Endothelial cell of umbilical vein (primary cell): ENCODE measurements at regions not wholly inside any gene's neighbourhood (a gene's known extent, or its start where the extent isn't known, plus 50 kb on each side); places are given as distances from the start of the nearest gene placed in this dataset.

Source experiments
- BruUV-seq: library from RNA; stranded (reverse); fragments of 400-500 nt; replicated peaks from 2 replicates; lab custom pipeline; 2021; lab: Mats Ljungman, UMichigan
- CTCF ChIA-PET: fragments of 300-600, 350-600 bp; sonication (Branson Sonifier 250); formaldehyde crosslinking; loops from one replicate; lab custom pipeline; 2021; ENCODE audit warnings: antibody characterized with exemption, inconsistent platforms; lab: Charles Lee
- POLR2A ChIA-PET: fragments of 300-600, 350-600 bp; sonication (Branson Sonifier 250); formaldehyde crosslinking; loops from one replicate; lab custom pipeline; 2021; ENCODE audit warnings: antibody characterized with exemption, inconsistent platforms; lab: Charles Lee
- DNase-seq: peaks from one replicate; pipeline ENCODE4 v3.0.0-alpha.2; 2011; ENCODE audit warnings: low read depth, low spot score
- FAIRE-seq: peaks from 2 replicates; lab custom pipeline; 2011; peaks lifted over from hg19 to GRCh38; lab: Jason Lieb, UNC
- H2AFZ ChIP-seq: 2 replicates; pipeline ENCODE4 v1.6.0; 2012; ENCODE audit warnings: low read depth, low read length, control low read depth, inconsistent platforms
- H3K27ac ChIP-seq: 2 replicates; pipeline ENCODE4 v1.5.1; 2011; ENCODE audit warnings: low read depth, mild to moderate bottlenecking, control low read depth, low read length, moderate library complexity; ENCODE audit not compliant: insufficient read depth
- H3K27me3 ChIP-seq, 2 experiments: 2 replicates each; pipeline versions ENCODE4 v1.6.0 to v1.6.1; 2011; ENCODE audit warnings: low read length in 2 of 2, mixed read lengths in 1 of 2; ENCODE audit not compliant: control insufficient read depth in 2 of 2, insufficient read depth in 2 of 2
- H3K36me3 ChIP-seq, 2 experiments: 2 replicates in 1 of 2; 3 replicates in 1 of 2; pipeline ENCODE4 v1.5.1; 2011; ENCODE audit warnings: low read length in 2 of 2, mild to moderate bottlenecking in 1 of 2, moderate library complexity in 1 of 2; ENCODE audit not compliant: control insufficient read depth in 2 of 2, insufficient read depth in 2 of 2; ENCODE audit errors: extremely low read depth in 1 of 2
- H3K4me1 ChIP-seq: 3 replicates; pipeline ENCODE4 v1.5.1; 2011; ENCODE audit warnings: mild to moderate bottlenecking, low read length; ENCODE audit not compliant: control insufficient read depth, insufficient read depth; ENCODE audit errors: extremely low read depth
- H3K4me2 ChIP-seq: 2 replicates; pipeline ENCODE4 v1.6.1; 2011; ENCODE audit warnings: low read length, control low read depth, mixed read lengths; ENCODE audit not compliant: insufficient read depth
- H3K4me3 ChIP-seq, 3 experiments: fragments of 200-600 bp in 1 of 3; sonication (generic), shearing (Covaris generic) in 1 of 3; replicated peaks in 1 of 3; 2 replicates each; pipeline ENCODE4 v1.5.1; 2011 to 2016; ENCODE audit warnings: control low read depth in 3 of 3, low read length in 3 of 3, mild to moderate bottlenecking in 2 of 3, inconsistent platforms in 1 of 3, low read depth in 1 of 3, moderate library complexity in 1 of 3; ENCODE audit not compliant: insufficient read depth in 1 of 3
- H3K79me2 ChIP-seq: 2 replicates; pipeline ENCODE4 v1.6.0; 2012; ENCODE audit warnings: low read length, inconsistent platforms; ENCODE audit not compliant: control insufficient read depth, insufficient read depth
- H3K9ac ChIP-seq: replicated peaks from 2 replicates; pipeline ENCODE3; 2011; ENCODE audit warnings: low read length, control low read depth; ENCODE audit not compliant: insufficient read depth; ENCODE audit errors: extremely low read depth
- H3K9me1 ChIP-seq: replicated peaks from 3 replicates; pipeline ENCODE4 v1.6.0; 2011; ENCODE audit warnings: mild to moderate bottlenecking, low read length; ENCODE audit not compliant: control insufficient read depth, insufficient read depth; ENCODE audit errors: extremely low read depth
- H3K9me3 ChIP-seq: replicated peaks from 2 replicates; pipeline ENCODE4 v1.5.1; 2012; ENCODE audit warnings: low read length, inconsistent platforms; ENCODE audit not compliant: control insufficient read depth, insufficient read depth
- H4K20me1 ChIP-seq: replicated peaks from 2 replicates; pipeline ENCODE3; 2011; ENCODE audit warnings: mild to moderate bottlenecking, low read length; ENCODE audit not compliant: control insufficient read depth, insufficient read depth; ENCODE audit errors: extremely low read depth
- EZH2 ChIP-seq: IDR thresholded peaks from 2 replicates; pipeline ENCODE4 v1.6.1; 2012; ENCODE audit warnings: borderline replicate concordance, low read depth, mild to moderate bottlenecking, moderate library complexity, low read length, inconsistent platforms; ENCODE audit not compliant: severe bottlenecking
- FOS ChIP-seq: IDR thresholded peaks from 2 replicates; pipeline ENCODE4 v1.6.1; 2011; ENCODE audit warnings: mild to moderate bottlenecking, low read length, moderate library complexity, borderline replicate concordance; ENCODE audit not compliant: insufficient read depth
- GATA2 ChIP-seq: IDR thresholded peaks from 2 replicates; pipeline ENCODE4 v1.7.0; 2011; ENCODE audit warnings: low read depth, mild to moderate bottlenecking, moderate library complexity, mixed read lengths, low read length; ENCODE audit not compliant: insufficient read length, insufficient read depth
- JUN ChIP-seq: IDR thresholded peaks from 2 replicates; pipeline ENCODE4 v1.6.1; 2011; ENCODE audit warnings: borderline replicate concordance, low read depth; ENCODE audit not compliant: insufficient read length, insufficient read depth
- MYC ChIP-seq: IDR thresholded peaks from one replicate; pipeline ENCODE4 v1.6.1; 2011; ENCODE audit warnings: mild to moderate bottlenecking, low read depth, low read length
- POLR2A ChIP-seq: IDR thresholded peaks from 2 replicates; pipeline ENCODE4 v1.6.1; 2012; ENCODE audit warnings: low read depth, mild to moderate bottlenecking, control low read depth, low read length
- POLR2AphosphoS5 ChIP-seq: IDR thresholded peaks from 2 replicates; pipeline ENCODE4 v1.6.1; 2012; ENCODE audit warnings: low read depth, mild to moderate bottlenecking, control low read depth, low read length, moderate library complexity; ENCODE audit not compliant: insufficient read depth
- dilution Hi-C: fragments of 300-500 bp; cut with MboI; formaldehyde crosslinking; loops from one replicate; pipeline ENCODE4 v1.15.0; 2019; ENCODE audit warnings: low sequenced_read_pairs; ENCODE audit not compliant: extremely low pct_ligation_motif_present
- intact Hi-C: fragments of 100-400 bp; cut with micrococcal nuclease; formaldehyde crosslinking; loops from one replicate; pipeline ENCODE4 v1.10.0; 2022
- TF ChIP-seq, protein P1 (sequence below), 2 donors: IDR thresholded peaks; 1 replicate in 1 of 2; 2 replicates in 1 of 2; pipeline ENCODE4 v1.5.1; 2011; ENCODE audit warnings: low read length in 2 of 2, mild to moderate bottlenecking in 2 of 2, moderate library complexity in 2 of 2, control low read depth in 1 of 2, inconsistent platforms in 1 of 2, low read depth in 1 of 2; ENCODE audit not compliant: insufficient read depth in 1 of 2; ENCODE audit errors: extremely low read depth in 1 of 2
- TF ChIP-seq, protein P2 (sequence below): IDR thresholded peaks from 2 replicates; pipeline ENCODE4 v1.6.1; 2011; ENCODE audit not compliant: insufficient read depth, insufficient read length

DNA sequence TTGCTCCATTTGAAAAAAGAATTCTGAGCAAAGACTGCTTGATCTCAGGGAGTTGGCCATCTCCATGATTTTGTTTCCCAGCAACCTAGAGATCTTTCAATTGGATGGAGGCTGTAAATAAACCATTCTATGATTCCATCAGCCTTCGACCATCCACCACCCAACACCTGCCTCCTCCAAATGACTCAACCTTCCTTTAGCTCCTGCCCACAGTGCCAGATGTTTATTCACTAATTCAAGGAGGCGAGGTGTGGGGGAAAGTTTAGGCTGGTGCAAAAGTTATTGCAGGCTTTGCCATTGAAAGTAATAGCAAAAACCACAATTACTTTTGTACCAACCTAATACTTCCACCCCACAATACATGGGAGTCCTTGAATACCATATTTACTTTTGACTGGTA lies 327.5 kb downstream of the CAAP1 start:
- FAIRE-seq, result no peak
- no peak overlapping the region for H3K4me2 ChIP-seq
- no peak overlapping the region for H3K9ac ChIP-seq
- H4K20me1 ChIP-seq, result no peaks in the 10 kb centered on the region
- ChIA-PET POLR2A (no interaction called here), CTCF (no interaction called here)
- H3K36me3 ChIP-seq, result no peaks in the 10 kb centered on the region
- no peak overlapping the region for H2AFZ ChIP-seq
- intact Hi-C loops (no loop called here), dilution Hi-C loops (no loop called here)
- H3K4me1 ChIP-seq, result no peaks in the 10 kb centered on the region
- no peak for TF ChIP-seq POLR2AphosphoS5
- H3K4me3 ChIP-seq, result no peak overlapping the region
- H3K9me3 ChIP-seq, result no peaks in the 10 kb centered on the region
- no peaks in the 10 kb centered on the region for H3K79me2 ChIP-seq
- no peaks in the 10 kb centered on the region for H3K9me1 ChIP-seq
- no peak overlapping the region for H3K27ac ChIP-seq
- no peaks in the 10 kb centered on the region for H3K27me3 ChIP-seq
- no TSS peak for BruUV-seq
- no peak for DNase-seq

DNA sequence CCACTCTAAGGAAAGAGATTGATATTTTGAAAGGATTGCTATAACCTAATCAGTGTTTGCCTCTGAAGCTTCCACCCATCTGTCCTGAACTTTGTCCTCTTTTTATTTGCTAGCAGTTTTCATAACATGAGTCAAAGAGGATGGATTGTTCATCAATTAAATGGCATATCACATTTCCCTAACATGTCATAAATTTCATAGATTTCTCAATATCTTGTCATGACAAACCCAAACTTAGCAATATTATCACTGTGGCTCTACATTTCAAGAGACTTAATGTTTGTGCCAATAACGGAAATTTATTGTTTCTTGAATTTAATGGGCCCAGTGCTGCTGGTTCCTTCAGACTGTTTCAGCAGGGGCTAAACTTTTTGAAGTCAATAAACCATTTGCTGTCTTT lies 330.3 kb downstream of the CAAP1 start:
- DNase-seq (no peak), FAIRE-seq (no peak)
- no TSS peak for BruUV-seq
- H3K27ac ChIP-seq, result no peak overlapping the region
- TF ChIP-seq JUN (no peak), POLR2AphosphoS5 (no peak), GATA2 (no peak), EZH2 (no peak), FOS (no peak), POLR2A (no peak), MYC (no peak)
- TF ChIP-seq, protein P1, sequence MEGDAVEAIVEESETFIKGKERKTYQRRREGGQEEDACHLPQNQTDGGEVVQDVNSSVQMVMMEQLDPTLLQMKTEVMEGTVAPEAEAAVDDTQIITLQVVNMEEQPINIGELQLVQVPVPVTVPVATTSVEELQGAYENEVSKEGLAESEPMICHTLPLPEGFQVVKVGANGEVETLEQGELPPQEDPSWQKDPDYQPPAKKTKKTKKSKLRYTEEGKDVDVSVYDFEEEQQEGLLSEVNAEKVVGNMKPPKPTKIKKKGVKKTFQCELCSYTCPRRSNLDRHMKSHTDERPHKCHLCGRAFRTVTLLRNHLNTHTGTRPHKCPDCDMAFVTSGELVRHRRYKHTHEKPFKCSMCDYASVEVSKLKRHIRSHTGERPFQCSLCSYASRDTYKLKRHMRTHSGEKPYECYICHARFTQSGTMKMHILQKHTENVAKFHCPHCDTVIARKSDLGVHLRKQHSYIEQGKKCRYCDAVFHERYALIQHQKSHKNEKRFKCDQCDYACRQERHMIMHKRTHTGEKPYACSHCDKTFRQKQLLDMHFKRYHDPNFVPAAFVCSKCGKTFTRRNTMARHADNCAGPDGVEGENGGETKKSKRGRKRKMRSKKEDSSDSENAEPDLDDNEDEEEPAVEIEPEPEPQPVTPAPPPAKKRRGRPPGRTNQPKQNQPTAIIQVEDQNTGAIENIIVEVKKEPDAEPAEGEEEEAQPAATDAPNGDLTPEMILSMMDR (IDR thresholded peaks at IDR 0.05; ENCODE audit: extremely low read depth in 1 of 2, insufficient read depth in 1 of 2, low read depth in 1 of 2, low read length in 2 of 2), result no peak
- TF ChIP-seq, protein P2, sequence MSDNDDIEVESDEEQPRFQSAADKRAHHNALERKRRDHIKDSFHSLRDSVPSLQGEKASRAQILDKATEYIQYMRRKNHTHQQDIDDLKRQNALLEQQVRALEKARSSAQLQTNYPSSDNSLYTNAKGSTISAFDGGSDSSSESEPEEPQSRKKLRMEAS, result no peak
- no peak overlapping the region for H3K4me2 ChIP-seq
- no peak overlapping the region for H2AFZ ChIP-seq
- no peak overlapping the region for H3K9ac ChIP-seq
- no peaks in the 10 kb centered on the region for H3K4me1 ChIP-seq
- ChIA-PET POLR2A (no interaction called here), CTCF (no interaction called here)
- H3K9me1 ChIP-seq, result no peaks in the 10 kb centered on the region
- no peaks in the 10 kb centered on the region for H3K27me3 ChIP-seq
- no peaks in the 10 kb centered on the region for H3K9me3 ChIP-seq
- no peak overlapping the region for H3K4me3 ChIP-seq
- H3K36me3 ChIP-seq, result no peaks in the 10 kb centered on the region
- dilution Hi-C loops (no loop called here), intact Hi-C loops (no loop called here)
- H4K20me1 ChIP-seq, result no peaks in the 10 kb centered on the region
- no peaks in the 10 kb centered on the region for H3K79me2 ChIP-seq
